Breast epithelium (tissue), 4 donors: ENCODE measurements at regions not wholly inside any gene's neighbourhood (a gene's known extent, or its start where the extent isn't known, plus 50 kb on each side); places are given as distances from the start of the nearest gene placed in this dataset.

Experiments used
- DNase-seq, 2 donors: peaks; one replicate each; pipeline ENCODE4 v3.0.0-alpha.2; 2019; ENCODE audit warnings: low spot score in 2 of 2
- H3K27ac ChIP-seq, 2 donors: fragments of 200-600 bp; sonication (generic) in 1 of 2; one replicate each; pipeline ENCODE4 v1.5.1; 2016 to 2019; ENCODE audit warnings: mild to moderate bottlenecking in 1 of 2
- H3K27me3 ChIP-seq, 2 donors: fragments of 200-600 bp; sonication (generic) in 1 of 2; one replicate each; pipeline versions ENCODE4 v1.5.1 to v1.6.0; 2017 to 2019; ENCODE audit warnings: control low read depth in 1 of 2, mild to moderate bottlenecking in 1 of 2
- H3K36me3 ChIP-seq: fragments of 200-600 bp; one replicate; pipeline ENCODE4 v1.5.1; 2019
- H3K4me1 ChIP-seq, 2 donors: fragments of 200-600 bp; sonication (generic); one replicate each; pipeline ENCODE4 v1.5.1; 2016 to 2019; ENCODE audit warnings: control low read depth in 1 of 2
- H3K4me3 ChIP-seq, 3 donors: fragments of 200-600 bp; sonication (generic); 1 replicate in 2 of 3; 2 replicates in 1 of 3; pipeline ENCODE4 v1.5.1; 2016 to 2019; ENCODE audit warnings: mild to moderate bottlenecking in 3 of 3, moderate library complexity in 2 of 3
- H3K9me3 ChIP-seq, 2 donors: fragments of 200-600 bp; sonication (generic) in 1 of 2; one replicate each; pipeline ENCODE4 v1.5.1; 2016 to 2019; ENCODE audit warnings: control low read depth in 1 of 2
- POLR2A ChIP-seq: fragments of 450-650 bp; IDR thresholded peaks from one replicate; pipeline ENCODE4 v1.6.1; 2016; ENCODE audit warnings: antibody characterized with exemption, mild to moderate bottlenecking, moderate library complexity
- POLR2AphosphoS5 ChIP-seq, 3 donors: sonication (generic); formaldehyde crosslinking; IDR thresholded peaks; one replicate each; pipeline ENCODE4 v1.6.1; 2017; ENCODE audit warnings: antibody characterized with exemption in 3 of 3
- intact Hi-C: fragments of 100-400 bp; cut with DNase I; formaldehyde crosslinking; loops from one replicate; pipeline ENCODE4 v1.15.1; 2023; ENCODE audit warnings: low total_unique reads
- TF ChIP-seq, protein P1 (sequence below), 3 donors: fragments of 450-650 bp; IDR thresholded peaks; one replicate each; pipeline ENCODE4 v1.5.1; 2016 to 2017; ENCODE audit warnings: antibody characterized with exemption in 3 of 3, mild to moderate bottlenecking in 3 of 3, moderate library complexity in 3 of 3

DNA sequence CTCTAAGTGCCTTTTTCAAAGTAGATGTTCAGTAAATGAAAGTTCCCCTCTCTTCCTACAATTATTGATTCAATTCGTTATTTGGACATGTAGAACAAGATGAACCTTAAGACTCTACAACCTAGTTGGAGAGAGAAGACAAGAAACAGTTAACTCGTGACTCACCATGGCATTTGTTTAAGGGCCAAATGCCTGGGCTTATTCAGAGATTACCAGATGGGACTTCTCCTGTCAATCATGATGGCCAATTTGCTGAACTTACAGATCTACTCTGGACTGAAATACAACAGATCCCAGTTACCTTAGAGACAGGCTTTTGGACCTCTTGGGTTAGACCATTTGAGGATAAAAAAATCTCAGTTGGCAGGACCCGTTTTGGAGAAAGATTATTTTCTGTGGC lies 93.5 kb downstream of the C1orf94 start:
- H3K4me3 ChIP-seq: no peak overlapping the region
- H3K27me3 ChIP-seq: peaks cover 0 to 28% of the 10 kb centered on the region in 2 donors
- TF ChIP-seq, protein P1, sequence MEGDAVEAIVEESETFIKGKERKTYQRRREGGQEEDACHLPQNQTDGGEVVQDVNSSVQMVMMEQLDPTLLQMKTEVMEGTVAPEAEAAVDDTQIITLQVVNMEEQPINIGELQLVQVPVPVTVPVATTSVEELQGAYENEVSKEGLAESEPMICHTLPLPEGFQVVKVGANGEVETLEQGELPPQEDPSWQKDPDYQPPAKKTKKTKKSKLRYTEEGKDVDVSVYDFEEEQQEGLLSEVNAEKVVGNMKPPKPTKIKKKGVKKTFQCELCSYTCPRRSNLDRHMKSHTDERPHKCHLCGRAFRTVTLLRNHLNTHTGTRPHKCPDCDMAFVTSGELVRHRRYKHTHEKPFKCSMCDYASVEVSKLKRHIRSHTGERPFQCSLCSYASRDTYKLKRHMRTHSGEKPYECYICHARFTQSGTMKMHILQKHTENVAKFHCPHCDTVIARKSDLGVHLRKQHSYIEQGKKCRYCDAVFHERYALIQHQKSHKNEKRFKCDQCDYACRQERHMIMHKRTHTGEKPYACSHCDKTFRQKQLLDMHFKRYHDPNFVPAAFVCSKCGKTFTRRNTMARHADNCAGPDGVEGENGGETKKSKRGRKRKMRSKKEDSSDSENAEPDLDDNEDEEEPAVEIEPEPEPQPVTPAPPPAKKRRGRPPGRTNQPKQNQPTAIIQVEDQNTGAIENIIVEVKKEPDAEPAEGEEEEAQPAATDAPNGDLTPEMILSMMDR (IDR thresholded peaks at IDR 0.05): no peak
- TF ChIP-seq POLR2AphosphoS5 (IDR thresholded peaks at IDR 0.05): no peak
- no peak for TF ChIP-seq POLR2A
- intact Hi-C loops: no loop called here
- H3K27ac ChIP-seq: no peak overlapping the region
- DNase-seq: no peak
- H3K9me3 ChIP-seq: no peaks in the 10 kb centered on the region
- H3K36me3 ChIP-seq: no peaks in the 10 kb centered on the region
- no peaks in the 10 kb centered on the region for H3K4me1 ChIP-seq

DNA sequence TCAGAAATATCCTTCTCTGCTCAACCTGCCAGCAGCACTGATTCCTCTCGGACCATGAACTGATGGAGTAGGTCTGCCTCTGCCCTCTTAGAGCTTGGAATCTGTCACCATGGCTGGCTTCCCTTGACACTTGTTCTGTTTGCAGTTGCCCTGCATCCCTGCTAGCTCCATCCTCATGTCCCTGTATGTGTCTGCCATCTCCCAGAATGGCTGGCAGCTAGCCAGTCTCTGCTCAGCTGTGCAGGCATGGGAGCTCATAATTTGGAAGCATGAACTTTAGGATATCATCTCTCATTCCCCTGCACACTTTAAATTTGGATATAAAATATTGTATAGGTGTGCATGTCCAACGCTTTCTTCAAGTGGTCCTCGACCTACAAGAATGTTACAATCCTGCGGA lies 95.4 kb downstream of the C1orf94 start:
- Histone ChIP-seq H3K27ac (no peak overlapping the region), H3K36me3 (no peaks in the 10 kb centered on the region), H3K9me3 (no peaks in the 10 kb centered on the region), H3K4me3 (no peak overlapping the region), H3K27me3 (peaks cover 0 to 18% of the 10 kb centered on the region in 2 donors), H3K4me1 (no peaks in the 10 kb centered on the region)
- intact Hi-C loops: no loop called here
- TF ChIP-seq POLR2A (no peak), POLR2AphosphoS5 (IDR thresholded peaks at IDR 0.05) (no peak)
- TF ChIP-seq, protein P1 (IDR thresholded peaks at IDR 0.05): no peak
- no peak for DNase-seq

DNA sequence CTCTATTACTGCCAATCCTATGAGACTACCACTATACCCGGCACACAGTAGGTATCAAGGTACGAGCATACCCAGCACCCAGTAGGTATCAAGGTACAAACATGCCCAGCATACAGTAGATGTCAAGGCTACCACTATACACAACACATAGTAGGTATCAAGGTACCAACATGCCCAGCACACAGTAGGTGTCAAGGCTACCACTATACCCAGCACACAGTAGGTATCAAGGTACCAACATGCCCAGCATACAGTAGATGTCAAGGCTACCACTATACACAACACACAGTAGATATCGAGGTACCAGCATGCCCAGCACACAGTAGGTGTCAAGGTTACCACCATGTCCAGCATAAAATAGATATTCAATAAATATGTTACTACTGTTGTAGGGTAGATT lies 98.4 kb downstream of the C1orf94 start:
- Histone ChIP-seq H3K9me3 (no peaks in the 10 kb centered on the region), H3K27ac (no peak overlapping the region), H3K36me3 (no peaks in the 10 kb centered on the region), H3K27me3 (peaks cover 0 to under 1% of the 10 kb centered on the region in 2 donors), H3K4me3 (no peak overlapping the region), H3K4me1 (no peaks in the 10 kb centered on the region)
- no peak for DNase-seq
- intact Hi-C loops: no loop called here
- TF ChIP-seq, protein P1 (IDR thresholded peaks at IDR 0.05): no peak
- TF ChIP-seq POLR2A: no peak
- no peak for TF ChIP-seq POLR2AphosphoS5 (IDR thresholded peaks at IDR 0.05)

DNA sequence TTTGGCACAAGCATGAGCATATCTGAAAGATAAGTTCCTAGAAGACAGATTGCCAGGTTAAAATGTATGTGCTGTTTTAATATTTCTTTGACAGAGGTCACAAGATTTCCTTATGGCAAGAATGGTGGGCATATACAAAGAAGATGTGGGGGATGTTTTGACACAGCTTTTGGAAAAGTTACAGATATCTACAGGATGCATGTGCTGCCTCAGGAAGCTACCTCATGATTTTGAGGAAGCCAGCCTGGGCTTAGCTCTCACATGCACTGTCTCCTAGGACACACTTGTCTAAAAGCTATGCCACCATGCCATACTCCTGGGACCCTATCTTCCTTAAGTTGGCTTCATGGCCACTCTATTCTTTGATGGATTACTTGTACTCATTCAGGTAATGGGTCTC lies 99.9 kb downstream of the C1orf94 start:
- H3K36me3 ChIP-seq: no peaks in the 10 kb centered on the region
- TF ChIP-seq, protein P1 (IDR thresholded peaks at IDR 0.05): no peak
- TF ChIP-seq POLR2A (no peak), POLR2AphosphoS5 (IDR thresholded peaks at IDR 0.05) (no peak)
- H3K9me3 ChIP-seq: peaks cover 0 to under 1% of the 10 kb centered on the region in 2 donors
- peaks cover 0 to 7% of the 10 kb centered on the region in 2 donors for H3K27me3 ChIP-seq
- no peak for DNase-seq
- no peak overlapping the region for H3K4me3 ChIP-seq
- no peaks in the 10 kb centered on the region for H3K4me1 ChIP-seq
- intact Hi-C loops: no loop called here
- no peak overlapping the region for H3K27ac ChIP-seq

DNA sequence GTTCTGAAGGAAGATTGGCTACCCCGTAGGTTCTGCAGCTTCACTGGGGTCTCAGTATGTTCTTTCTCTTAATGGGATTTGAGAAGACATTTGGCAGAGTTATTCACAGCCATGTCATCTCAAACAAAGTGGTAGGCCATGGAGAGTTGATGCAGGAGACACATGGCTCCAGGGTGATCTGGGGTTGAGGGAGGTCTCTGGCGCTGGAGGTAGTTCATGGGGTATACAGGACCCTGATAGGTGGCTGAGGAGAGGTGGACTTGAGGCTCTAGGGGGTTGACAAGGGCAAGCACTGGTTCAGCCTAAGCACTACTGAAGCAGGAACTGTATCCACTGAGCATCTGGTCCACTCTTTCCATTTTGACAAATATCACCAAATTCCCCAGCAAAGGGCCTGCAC lies 100.4 kb downstream of the C1orf94 start:
- Histone ChIP-seq H3K4me3 (no peak overlapping the region), H3K9me3 (peaks cover 0 to 3% of the 10 kb centered on the region in 2 donors), H3K27me3 (peaks cover 0 to 7% of the 10 kb centered on the region in 2 donors), H3K4me1 (no peaks in the 10 kb centered on the region), H3K36me3 (no peaks in the 10 kb centered on the region), H3K27ac (no peak overlapping the region)
- intact Hi-C loops: no loop called here
- TF ChIP-seq, protein P1 (IDR thresholded peaks at IDR 0.05): no peak
- TF ChIP-seq POLR2AphosphoS5 (IDR thresholded peaks at IDR 0.05): no peak
- no peak for TF ChIP-seq POLR2A
- DNase-seq: no peak
